HEK293T (cell line): ENCODE measurements at regions not wholly inside any gene's neighbourhood (a gene's known extent, or its start where the extent isn't known, plus 50 kb on each side); places are given as distances from the start of the nearest gene placed in this dataset.

ENCODE experiments used
- BHLHE40 ChIP-seq: fragments of 450-650 bp; IDR thresholded peaks from 2 replicates; pipeline ENCODE4 v1.6.1; 2016; ENCODE audit warnings: mild to moderate bottlenecking, moderate library complexity, borderline replicate concordance
- CTBP1 ChIP-seq: fragments of 450-650 bp; IDR thresholded peaks from 2 replicates; pipeline ENCODE4 v1.6.1; 2016; ENCODE audit warnings: borderline replicate concordance
- ELF4 ChIP-seq: fragments of 450-650 bp; IDR thresholded peaks from 2 replicates; pipeline ENCODE4 v1.6.1; 2017; ENCODE audit warnings: antibody characterized with exemption
- FOXK2 ChIP-seq: fragments of 450-650 bp; IDR thresholded peaks from 2 replicates; pipeline ENCODE4 v1.6.1; 2016; ENCODE audit warnings: mild to moderate bottlenecking
- HDGF ChIP-seq: fragments of 450-650 bp; IDR thresholded peaks from 2 replicates; pipeline ENCODE4 v1.6.1; 2017; ENCODE audit warnings: antibody characterized with exemption, borderline replicate concordance
- LEF1 ChIP-seq: fragments of 450-650 bp; IDR thresholded peaks from 2 replicates; pipeline ENCODE4 v1.6.1; 2017; ENCODE audit warnings: mild to moderate bottlenecking, borderline replicate concordance
- NFRKB ChIP-seq: fragments of 450-650 bp; IDR thresholded peaks from 2 replicates; pipeline ENCODE4 v1.6.1; 2016; ENCODE audit warnings: mild to moderate bottlenecking, moderate library complexity
- TARDBP ChIP-seq: fragments of 450-650 bp; IDR thresholded peaks from 2 replicates; pipeline ENCODE4 v1.6.1; 2016

- TF ChIP-seq ELF4, result no peak
- no peak for TF ChIP-seq FOXK2
- TF ChIP-seq NFRKB, result no peak
- no peak for TF ChIP-seq BHLHE40
- TF ChIP-seq LEF1, result no peak
- no peak for TF ChIP-seq TARDBP
- no peak for TF ChIP-seq HDGF
- no peak for TF ChIP-seq CTBP1
Observed at GRCh38 chr7:41006306-41006995, 696.4 kb downstream of the INHBA start.
